Medulla oblongata (tissue), 1 donor: ENCODE measurements at regions not wholly inside any gene's neighbourhood (a gene's known extent, or its start where the extent isn't known, plus 50 kb on each side); places are given as distances from the start of the nearest gene placed in this dataset.
"Not testable (repeated sequence)": the region's sequence is repeated elsewhere in the genome, so short reads cannot be mapped to it uniquely, and the experiment has no call there.

Experiments
- DNase-seq: peaks from one replicate; pipeline ENCODE4 v3.0.0-alpha.2; 2015; ENCODE audit errors: extremely low spot score

DNA sequence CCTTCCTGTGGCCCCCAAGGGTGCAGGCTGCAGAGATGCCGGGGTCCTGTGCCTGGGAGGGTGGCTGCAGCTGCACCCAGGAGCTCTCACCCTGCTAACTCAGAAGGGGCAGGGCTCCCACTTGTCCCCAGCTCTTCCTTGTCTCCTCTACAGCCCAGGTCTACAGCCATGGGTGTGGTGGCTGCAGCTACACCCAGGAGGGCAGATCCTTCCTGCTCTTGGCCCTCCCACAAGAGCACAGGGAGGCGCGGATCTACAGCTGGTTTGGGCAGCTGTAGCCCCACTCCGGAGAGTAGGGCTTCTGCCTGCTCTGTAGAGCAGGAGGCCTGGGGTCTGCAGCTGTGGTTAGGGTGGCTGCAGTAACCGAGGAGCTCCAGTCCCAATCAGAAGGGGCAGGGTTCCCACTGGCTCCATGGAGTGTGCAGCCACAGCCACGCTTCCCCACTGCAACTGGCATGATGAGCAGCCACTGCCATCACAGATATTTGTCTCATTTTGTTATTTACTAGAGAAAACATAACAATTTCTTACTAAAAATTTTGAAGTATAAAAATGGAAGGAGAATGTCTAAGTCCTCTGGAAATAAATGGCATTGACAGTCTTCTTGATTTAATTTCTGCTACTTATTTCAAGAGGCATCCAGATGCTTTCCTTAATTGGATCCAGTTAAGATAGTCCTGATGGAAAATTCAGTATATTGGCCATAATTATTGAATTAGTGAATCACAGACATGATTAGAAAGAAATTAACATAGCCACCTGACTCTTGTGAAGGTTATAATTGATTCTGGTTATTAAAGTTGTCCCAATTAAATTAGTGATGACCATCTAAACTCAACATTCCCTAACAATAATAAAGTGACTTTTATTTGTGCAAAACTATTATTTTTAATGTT lies 233.6 kb downstream of the KCNE4 start:
- no peak for DNase-seq

DNA sequence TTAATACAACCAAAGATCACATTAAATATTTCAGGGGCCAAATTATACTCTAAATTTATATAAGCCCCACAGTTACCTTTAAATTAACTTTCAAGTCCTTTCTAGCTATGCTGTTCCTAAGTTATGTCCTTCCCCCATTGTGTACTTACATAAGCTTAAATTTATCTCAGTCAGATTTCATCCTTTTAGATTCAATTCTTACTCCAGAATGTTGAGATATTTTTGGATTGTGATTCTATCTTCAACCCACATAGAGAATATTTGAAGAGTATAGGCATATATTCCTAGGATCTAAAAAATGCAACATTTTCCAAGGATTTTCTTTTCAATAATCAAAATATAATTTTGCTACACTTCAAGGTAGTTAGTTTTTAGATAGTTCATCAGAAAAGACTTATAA lies 242.8 kb downstream of the KCNE4 start:
- DNase-seq, result no peak

- no peak for DNase-seq
Measured at GRCh38 chr2:223297788-223298187, 245.8 kb downstream of the KCNE4 start.

DNA sequence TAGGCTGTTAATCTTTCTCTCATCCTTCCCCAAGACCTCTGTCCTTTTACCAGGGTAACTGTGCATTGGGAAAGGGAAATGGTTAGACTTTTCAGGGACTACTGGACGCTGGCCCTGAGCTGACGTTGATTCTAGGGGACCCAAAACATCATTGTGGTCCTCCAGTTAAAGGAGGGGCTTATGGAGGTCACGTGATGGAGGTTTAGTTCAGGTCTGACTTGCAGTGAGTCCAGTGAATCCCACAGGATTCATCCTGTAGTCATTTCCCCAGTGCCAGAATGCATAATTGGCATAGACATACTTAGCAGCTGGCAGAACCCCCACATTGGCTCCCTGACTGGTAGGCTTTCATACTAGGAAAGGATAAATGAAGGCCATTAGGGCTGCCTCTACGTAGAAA lies 246.3 kb downstream of the KCNE4 start:
- not testable (repeated sequence) for DNase-seq

- DNase-seq, result no peak
Measured at GRCh38 chr2:223300326-223300725, 248.3 kb downstream of the KCNE4 start.

- no peak for DNase-seq
Measured at GRCh38 chr2:223306371-223306770, 254.4 kb downstream of the KCNE4 start.

- no peak for DNase-seq
Measured at GRCh38 chr2:223311889-223312680, 260.1 kb downstream of the KCNE4 start.

GRCh38 chr2:223313101-223313500 lies 261.1 kb downstream of the KCNE4 start:
- DNase-seq, result no peak

- DNase-seq, result no peak
Measured at GRCh38 chr2:223314811-223315210, 262.8 kb downstream of the KCNE4 start.

DNA sequence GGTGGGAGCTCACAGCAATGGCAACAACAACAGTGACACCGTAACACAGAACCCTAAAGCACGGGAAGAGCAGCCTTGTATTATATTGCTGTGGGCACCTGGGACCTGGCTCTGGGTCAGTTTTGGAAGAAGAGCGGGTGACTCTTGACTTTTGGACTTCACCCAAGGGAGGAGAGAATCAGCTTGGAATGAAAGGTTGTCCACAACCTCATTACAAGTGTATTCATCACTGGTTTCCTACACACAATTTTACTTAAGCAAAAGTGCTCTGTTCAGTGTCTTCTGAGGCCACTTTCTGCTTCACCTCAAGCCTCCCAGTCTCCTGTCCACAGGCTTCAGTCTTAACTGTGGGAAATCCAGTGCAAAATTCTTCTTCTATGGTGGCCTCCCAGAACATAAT lies 263.8 kb downstream of the KCNE4 start:
- DNase-seq, result no peak

- DNase-seq, result no peak
Measured at GRCh38 chr2:223316342-223316741, 264.4 kb downstream of the KCNE4 start.

GRCh38 chr2:223319601-223320000 lies 267.6 kb downstream of the KCNE4 start:
- no peak for DNase-seq

- no peak for DNase-seq
Measured at GRCh38 chr2:223324402-223324801, 272.4 kb downstream of the KCNE4 start.

- DNase-seq, result no peak
Measured at GRCh38 chr2:223328578-223328977, 273.6 kb downstream of the SCG2 start.

- DNase-seq, result not testable (repeated sequence)
Measured at GRCh38 chr2:223330747-223331146, 271.4 kb downstream of the SCG2 start.

GRCh38 chr2:223338016-223338415 lies 264.1 kb downstream of the SCG2 start:
- no peak for DNase-seq

DNA sequence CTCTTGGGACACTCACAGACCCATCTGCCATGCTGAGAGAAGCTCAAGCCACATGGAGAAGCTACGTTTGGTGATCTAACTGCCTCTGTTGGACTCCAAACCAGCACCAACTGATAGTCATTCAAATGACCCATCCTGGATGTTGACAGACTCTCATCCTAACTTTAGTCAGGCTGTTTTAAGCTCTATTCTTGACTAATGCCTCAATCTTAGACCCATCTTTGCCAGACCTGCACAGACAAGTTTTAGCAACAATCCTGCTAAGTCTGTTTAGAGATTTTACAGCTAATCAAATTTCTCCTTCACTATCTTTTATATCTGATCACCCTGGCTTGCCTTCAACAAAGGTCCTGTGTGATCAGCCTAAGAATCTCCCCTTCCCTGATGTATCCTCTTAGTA lies 245.1 kb downstream of the SCG2 start:
- no peak for DNase-seq

DNA sequence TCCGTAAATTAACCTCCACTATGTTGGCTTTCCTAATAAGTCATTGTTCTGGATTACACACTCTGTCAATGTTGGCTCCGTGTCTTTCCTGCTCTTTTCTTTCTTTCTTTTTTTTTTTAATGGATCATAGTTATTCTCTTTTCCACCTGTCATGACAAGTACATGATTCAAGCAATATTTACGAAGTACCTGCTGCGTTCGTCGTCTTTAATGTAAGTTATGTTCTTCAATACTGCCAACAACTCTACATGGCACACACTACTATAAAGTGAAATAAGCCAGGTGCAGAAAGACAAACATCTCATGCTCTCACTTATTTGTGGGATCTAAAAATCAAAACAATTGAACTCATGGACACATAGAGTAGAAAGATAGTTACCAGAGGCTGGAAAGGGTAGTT lies 239.1 kb downstream of the SCG2 start:
- no peak for DNase-seq

DNA sequence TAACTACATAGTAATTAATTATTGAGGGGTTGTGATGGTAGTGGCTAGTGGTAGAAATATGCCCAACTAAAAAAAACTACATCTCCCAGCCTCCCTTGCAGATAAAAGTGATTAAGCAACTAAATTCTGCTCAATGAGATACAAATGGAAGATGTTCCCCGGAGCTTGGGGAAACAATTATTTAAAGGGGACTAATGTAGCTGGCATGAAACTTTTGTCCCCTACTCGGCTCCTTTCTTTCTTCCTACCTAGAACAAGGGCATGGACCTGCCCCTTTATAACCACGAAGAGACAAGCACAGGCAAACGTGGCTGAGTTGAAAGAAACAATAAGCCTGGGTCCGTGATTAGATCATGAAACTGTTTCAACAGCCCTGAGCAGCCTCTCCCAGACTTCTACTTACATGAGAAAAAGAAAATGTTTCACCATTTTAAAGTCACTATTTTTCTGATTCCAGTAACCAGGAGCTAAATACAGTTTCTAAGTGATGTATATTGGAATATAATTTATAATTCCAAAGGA lies 236.9 kb downstream of the SCG2 start:
- DNase-seq, result peak; percentile 6

GRCh38 chr2:223366566-223366965 lies 235.6 kb downstream of the SCG2 start:
- DNase-seq, result no peak

DNA sequence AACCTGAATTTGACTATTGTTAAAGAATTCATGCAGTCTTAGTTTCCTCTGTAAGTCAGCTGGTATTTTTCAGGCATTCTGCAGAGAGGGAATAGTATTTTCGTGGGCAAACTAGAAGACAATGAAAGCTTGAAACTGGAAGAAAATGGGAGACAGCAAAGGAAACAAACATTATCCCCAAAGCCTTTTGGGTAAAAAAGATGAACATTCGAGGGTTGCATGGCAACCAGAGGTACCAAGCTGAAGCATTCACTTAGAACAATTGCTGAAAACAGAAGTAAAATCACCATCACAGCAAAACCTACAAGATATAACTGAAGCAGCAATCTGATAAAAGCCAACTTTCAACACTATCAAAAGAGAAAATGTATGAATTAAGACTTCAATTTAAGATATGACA lies 233.7 kb downstream of the SCG2 start:
- peak; percentile 5 for DNase-seq

GRCh38 chr2:223369889-223370288 lies 232.3 kb downstream of the SCG2 start:
- no peak for DNase-seq

DNA sequence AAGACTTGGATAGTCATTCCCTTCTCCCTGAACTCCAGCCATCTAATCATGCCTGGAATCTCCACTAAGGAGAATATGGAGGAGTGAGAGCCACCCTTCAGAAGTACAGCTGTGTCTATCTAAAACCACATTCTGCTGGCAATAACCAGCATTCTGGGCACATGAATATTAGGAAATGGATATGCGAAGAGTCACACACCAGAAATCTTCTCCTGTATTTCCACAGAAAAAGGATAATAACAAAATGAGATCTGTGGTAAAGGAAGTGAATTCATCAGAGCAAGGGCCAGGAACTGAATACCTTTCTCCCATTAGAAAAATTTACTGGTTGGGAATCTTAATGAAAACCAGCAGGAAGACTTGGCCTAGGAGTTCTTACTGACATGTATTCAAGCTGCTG lies 218.8 kb downstream of the SCG2 start:
- DNase-seq, result no peak
